ENCODE measurements at regions not wholly inside any gene's neighbourhood (a gene's known extent, or its start where the extent isn't known, plus 50 kb on each side); places are given as distances from the start of the nearest gene placed in this dataset.

GRCh38 chr12:94722664-94723063 is 72.3 kb upstream of the TMCC3 start:
- TF ChIP-seq MAX (IDR thresholded peaks at IDR 0.05) (no peak), CBX2 (IDR thresholded peaks at IDR 0.05; ENCODE audit: borderline replicate concordance, low read depth) (no peak), REST (IDR thresholded peaks at IDR 0.05) (no peak), CTCF (IDR thresholded peaks at IDR 0.05) (no peak), POLR2A (IDR thresholded peaks at IDR 0.05; ENCODE audit: low read length) (no peak), RNF2 (IDR thresholded peaks at IDR 0.05; ENCODE audit: borderline replicate concordance, low read depth) (no peak), PBX3 (IDR thresholded peaks at IDR 0.05) (no peak), TP53 (CRISPR knock-in tag; IDR thresholded peaks at IDR 0.05) (no peak), BHLHE40 (IDR thresholded peaks at IDR 0.05; ENCODE audit: low read depth, low read length) (no peak), HES2 (IDR thresholded peaks at IDR 0.05) (no peak), CEBPB (IDR thresholded peaks at IDR 0.05) (no peak), MAZ (IDR thresholded peaks at IDR 0.05; ENCODE audit: borderline replicate concordance, low read depth, low read length) (no peak), RAD21 (conservative IDR thresholded peaks at IDR 0.05 in 1 of 2, IDR thresholded peaks at IDR 0.05 in 1 of 2) (no peak)
